ENCODE measurements at regions not wholly inside any gene's neighbourhood (a gene's known extent, or its start where the extent isn't known, plus 50 kb on each side); places are given as distances from the start of the nearest gene placed in this dataset.
"Not testable (repeated sequence)": the region's sequence is repeated elsewhere in the genome, so short reads cannot be mapped to it uniquely, and the experiment has no call there.

DNA sequence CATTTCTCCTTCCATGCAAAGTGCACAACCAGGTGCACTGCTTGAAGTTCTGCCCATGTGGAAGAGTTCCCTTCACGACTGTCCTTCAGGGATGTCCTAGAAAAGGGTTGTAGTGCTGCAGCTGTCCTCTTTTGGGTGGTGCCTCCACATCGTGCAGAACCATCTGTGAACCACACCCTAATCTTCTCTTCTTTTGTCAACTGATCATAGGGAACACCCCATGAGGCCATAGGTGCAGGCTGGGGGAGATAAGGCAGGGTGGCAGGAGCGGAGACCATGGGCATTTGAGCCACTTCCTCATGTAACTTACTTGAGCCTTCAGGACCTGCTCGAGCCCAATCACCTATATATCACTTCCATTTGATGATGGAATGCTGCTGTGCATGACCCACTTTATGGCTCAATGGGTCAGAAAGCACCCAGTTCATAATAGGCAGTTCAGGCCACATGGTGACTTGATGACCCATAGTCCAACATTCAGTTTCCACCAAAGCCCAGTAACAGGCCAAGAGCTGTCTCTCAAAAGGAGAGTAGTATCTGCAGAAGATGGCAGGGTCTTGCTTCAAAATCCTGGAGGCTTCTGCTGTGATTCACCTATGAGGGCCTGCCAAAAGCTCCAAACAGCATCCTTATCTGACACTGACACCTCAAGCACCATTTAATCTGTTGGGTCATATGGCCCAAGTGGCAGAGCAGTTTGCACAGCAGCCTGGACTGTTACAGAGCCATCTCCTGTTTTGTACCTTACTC lies 84.7 kb upstream of the CYRIA start:
- H3K4me1 ChIP-seq (ENCODE audit: control insufficient read depth, insufficient read depth, low read depth, low read length) = no peaks in the 10 kb centered on the region
- no peaks in the 10 kb centered on the region for H3K9me3 ChIP-seq (ENCODE audit: control insufficient read depth, low read length)
- H3K4me3 ChIP-seq (ENCODE audit: insufficient read depth in 1 of 2, low read depth in 1 of 2, low read length in 2 of 2) = no peak overlapping the region
- H4K8ac ChIP-seq (ENCODE audit: low read length) = no peak overlapping the region
- H2BK15ac ChIP-seq (ENCODE audit: low read depth, poor library complexity, severe bottlenecking) = no peak overlapping the region
- WGBS = 77% methylated on average over 4 of the region's 4 CpGs
- H3K36me3 ChIP-seq (ENCODE audit: control insufficient read depth in 1 of 2, insufficient read depth in 2 of 2, low read depth in 1 of 2, low read length in 2 of 2) = no peaks in the 10 kb centered on the region
- no peak overlapping the region for H4K91ac ChIP-seq (ENCODE audit: low read length)
- peaks cover 0 to 4% of the 10 kb centered on the region in 2 experiments for H3K27me3 ChIP-seq (ENCODE audit: control insufficient read depth in 1 of 2, insufficient read depth in 1 of 2, low read length in 2 of 2)
- no peaks in the 10 kb centered on the region for H3K79me1 ChIP-seq (replicated peaks; ENCODE audit: low read length, poor library complexity, severe bottlenecking)
- no peak overlapping the region for H2BK5ac ChIP-seq (ENCODE audit: low read depth, low read length, poor library complexity, severe bottlenecking)
- no peak overlapping the region for H3K14ac ChIP-seq (ENCODE audit: low read length in 2 of 2)
- no peak overlapping the region for H2BK12ac ChIP-seq (ENCODE audit: low read length in 2 of 2)
- H2BK120ac ChIP-seq (ENCODE audit: low read depth, low read length) = no peak overlapping the region
- H3K23ac ChIP-seq (ENCODE audit: low read length in 2 of 2) = no peak overlapping the region
- H3K9ac ChIP-seq (ENCODE audit: low read length) = no peak overlapping the region
- no peak overlapping the region for H3K4me2 ChIP-seq (ENCODE audit: low read length, poor library complexity, severe bottlenecking)
- no peak overlapping the region for H3K27ac ChIP-seq (ENCODE audit: low read length, poor library complexity, severe bottlenecking)
- H3K4ac ChIP-seq (ENCODE audit: low read depth in 1 of 2, low read length in 2 of 2) = no peak overlapping the region
- no peak overlapping the region for H2AFZ ChIP-seq (ENCODE audit: low read depth, low read length)
- H3K18ac ChIP-seq (ENCODE audit: low read depth in 1 of 2, low read length in 2 of 2) = no peak overlapping the region
- H2AK5ac ChIP-seq (ENCODE audit: low read length, severe bottlenecking) = no peak overlapping the region
- DNase-seq = no peak

DNA sequence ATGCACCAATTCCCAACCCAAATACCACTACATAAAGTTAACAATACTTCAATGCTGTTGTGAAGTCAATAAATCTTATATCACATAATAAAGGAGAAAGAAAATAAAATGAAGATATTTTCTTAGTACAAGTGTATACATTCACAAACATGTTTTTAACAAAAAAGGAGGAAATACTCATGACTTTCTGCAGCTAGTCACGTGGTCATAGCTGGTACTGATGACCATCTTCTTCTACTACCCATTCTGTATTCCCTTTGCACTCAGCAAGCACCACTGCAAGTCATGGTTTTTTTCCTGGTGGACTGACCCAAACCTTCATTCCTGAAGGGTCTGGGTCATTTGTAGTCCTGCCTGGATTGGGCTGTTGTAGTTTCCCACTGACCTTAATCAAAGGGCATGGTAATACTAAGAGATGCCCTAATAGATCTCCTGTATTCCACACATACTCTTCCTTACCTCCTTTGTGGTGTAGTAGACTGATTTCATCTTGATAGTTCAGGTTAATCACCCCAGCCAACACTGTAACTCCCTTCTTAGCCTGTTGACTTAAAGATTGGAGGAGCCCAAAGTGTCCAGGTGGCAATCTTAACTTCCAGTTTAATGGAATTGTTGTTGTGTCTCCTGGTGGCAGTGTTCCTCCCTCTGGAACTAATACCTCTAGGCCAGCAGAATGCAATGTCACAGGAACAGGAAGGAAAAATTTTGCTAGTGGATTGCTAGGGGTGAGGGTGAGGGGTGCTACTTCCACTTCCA lies 83.1 kb upstream of the CYRIA start:
- H2BK12ac ChIP-seq (ENCODE audit: low read length in 2 of 2); H2AK5ac ChIP-seq (ENCODE audit: low read length, severe bottlenecking); H4K8ac ChIP-seq (ENCODE audit: low read length); H3K27me3 ChIP-seq (ENCODE audit: control insufficient read depth in 1 of 2, insufficient read depth in 1 of 2, low read length in 2 of 2); H2AFZ ChIP-seq (ENCODE audit: low read depth, low read length); H2BK15ac ChIP-seq (ENCODE audit: low read depth, poor library complexity, severe bottlenecking); H2BK5ac ChIP-seq (ENCODE audit: low read depth, low read length, poor library complexity, severe bottlenecking); H3K79me1 ChIP-seq (replicated peaks; ENCODE audit: low read length, poor library complexity, severe bottlenecking); H3K23ac ChIP-seq (ENCODE audit: low read length in 2 of 2); H3K9ac ChIP-seq (ENCODE audit: low read length); H3K36me3 ChIP-seq (ENCODE audit: control insufficient read depth in 1 of 2, insufficient read depth in 2 of 2, low read depth in 1 of 2, low read length in 2 of 2); H3K14ac ChIP-seq (ENCODE audit: low read length in 2 of 2); H3K4me3 ChIP-seq (ENCODE audit: insufficient read depth in 1 of 2, low read depth in 1 of 2, low read length in 2 of 2); DNase-seq; H3K4me1 ChIP-seq (ENCODE audit: control insufficient read depth, insufficient read depth, low read depth, low read length); H3K4ac ChIP-seq (ENCODE audit: low read depth in 1 of 2, low read length in 2 of 2); H3K18ac ChIP-seq (ENCODE audit: low read depth in 1 of 2, low read length in 2 of 2); H3K9me3 ChIP-seq (ENCODE audit: control insufficient read depth, low read length); H2BK120ac ChIP-seq (ENCODE audit: low read depth, low read length); H4K91ac ChIP-seq (ENCODE audit: low read length); H3K27ac ChIP-seq (ENCODE audit: low read length, poor library complexity, severe bottlenecking); H3K4me2 ChIP-seq (ENCODE audit: low read length, poor library complexity, severe bottlenecking): not testable (repeated sequence)
- 47% methylated on average over 1 of the region's 1 CpG for WGBS

DNA sequence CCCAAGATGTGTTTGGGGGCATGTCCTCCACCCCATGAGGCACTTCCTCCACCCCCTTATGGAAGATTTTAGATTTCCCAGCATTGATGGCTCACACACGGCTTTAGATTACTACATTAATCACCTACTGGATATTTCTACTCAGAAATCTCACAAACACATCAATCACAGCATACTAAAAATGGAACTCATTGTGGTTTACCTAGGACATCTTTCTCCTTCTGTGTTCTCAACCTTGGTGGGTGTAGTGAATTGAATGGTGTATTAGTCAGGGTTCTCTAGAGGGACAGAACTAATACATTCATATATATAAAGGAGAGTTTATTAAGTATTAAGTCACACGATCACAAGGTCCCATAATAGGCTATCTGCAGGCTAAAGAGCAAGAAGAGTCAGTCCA lies 82.1 kb upstream of the CYRIA start:
- Histone ChIP-seq H3K36me3 (ENCODE audit: control insufficient read depth in 1 of 2, insufficient read depth in 2 of 2, low read depth in 1 of 2, low read length in 2 of 2) (no peaks in the 10 kb centered on the region), H3K23ac (ENCODE audit: low read length in 2 of 2) (no peak overlapping the region), H2BK120ac (ENCODE audit: low read depth, low read length) (no peak overlapping the region), H3K27ac (ENCODE audit: low read length, poor library complexity, severe bottlenecking) (no peak overlapping the region), H3K4me3 (ENCODE audit: insufficient read depth in 1 of 2, low read depth in 1 of 2, low read length in 2 of 2) (no peak overlapping the region), H2BK15ac (ENCODE audit: low read depth, poor library complexity, severe bottlenecking) (no peak overlapping the region), H3K4me2 (ENCODE audit: low read length, poor library complexity, severe bottlenecking) (no peak overlapping the region), H2AFZ (ENCODE audit: low read depth, low read length) (no peak overlapping the region), H3K79me1 (replicated peaks; ENCODE audit: low read length, poor library complexity, severe bottlenecking) (no peaks in the 10 kb centered on the region), H2BK12ac (ENCODE audit: low read length in 2 of 2) (no peak overlapping the region), H4K8ac (ENCODE audit: low read length) (no peak overlapping the region), H2BK5ac (ENCODE audit: low read depth, low read length, poor library complexity, severe bottlenecking) (no peak overlapping the region), H3K9ac (ENCODE audit: low read length) (no peak overlapping the region), H3K18ac (ENCODE audit: low read depth in 1 of 2, low read length in 2 of 2) (no peak overlapping the region), H3K14ac (ENCODE audit: low read length in 2 of 2) (no peak overlapping the region), H4K91ac (ENCODE audit: low read length) (no peak overlapping the region), H3K4me1 (ENCODE audit: control insufficient read depth, insufficient read depth, low read depth, low read length) (no peaks in the 10 kb centered on the region), H2AK5ac (ENCODE audit: low read length, severe bottlenecking) (no peak overlapping the region), H3K27me3 (ENCODE audit: control insufficient read depth in 1 of 2, insufficient read depth in 1 of 2, low read length in 2 of 2) (peaks cover 0 to 8% of the 10 kb centered on the region in 2 experiments), H3K9me3 (ENCODE audit: control insufficient read depth, low read length) (no peaks in the 10 kb centered on the region), H3K4ac (ENCODE audit: low read depth in 1 of 2, low read length in 2 of 2) (no peak overlapping the region)
- no peak for DNase-seq
- WGBS = 67% methylated on average over 1 of the region's 2 CpGs

DNA sequence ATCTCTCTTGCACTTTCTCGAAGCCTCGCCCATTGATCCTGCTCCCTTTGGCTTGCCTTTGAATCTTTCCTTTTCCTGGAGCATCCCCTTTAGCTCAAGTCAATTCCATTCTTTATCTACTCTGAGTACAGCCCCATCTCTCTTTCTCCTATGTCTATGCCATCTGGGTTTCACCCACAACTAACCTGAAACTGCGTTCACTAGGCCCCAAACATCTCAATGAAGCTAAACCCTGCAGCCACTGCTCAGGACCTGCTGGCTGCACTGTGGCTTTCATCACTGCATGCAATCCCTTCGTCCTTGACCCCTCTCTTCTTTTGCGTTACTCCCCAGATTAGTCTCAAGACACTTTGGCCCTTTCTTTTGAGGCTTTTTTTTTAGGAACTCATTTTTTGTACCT lies 81.6 kb upstream of the CYRIA start:
- Histone ChIP-seq H3K14ac (ENCODE audit: low read length in 2 of 2) (no peak overlapping the region), H4K8ac (ENCODE audit: low read length) (no peak overlapping the region), H3K27ac (ENCODE audit: low read length, poor library complexity, severe bottlenecking) (no peak overlapping the region), H2BK15ac (ENCODE audit: low read depth, poor library complexity, severe bottlenecking) (no peak overlapping the region), H3K4me3 (ENCODE audit: insufficient read depth in 1 of 2, low read depth in 1 of 2, low read length in 2 of 2) (no peak overlapping the region), H3K4ac (ENCODE audit: low read depth in 1 of 2, low read length in 2 of 2) (no peak overlapping the region), H3K18ac (ENCODE audit: low read depth in 1 of 2, low read length in 2 of 2) (no peak overlapping the region), H3K4me2 (ENCODE audit: low read length, poor library complexity, severe bottlenecking) (no peak overlapping the region), H2AFZ (ENCODE audit: low read depth, low read length) (no peak overlapping the region), H3K27me3 (ENCODE audit: control insufficient read depth in 1 of 2, insufficient read depth in 1 of 2, low read length in 2 of 2) (peaks cover 3 to 8% of the 10 kb centered on the region in 2 experiments), H4K91ac (ENCODE audit: low read length) (no peak overlapping the region), H2BK5ac (ENCODE audit: low read depth, low read length, poor library complexity, severe bottlenecking) (no peak overlapping the region), H3K9ac (ENCODE audit: low read length) (no peak overlapping the region), H3K4me1 (ENCODE audit: control insufficient read depth, insufficient read depth, low read depth, low read length) (no peaks in the 10 kb centered on the region), H3K23ac (ENCODE audit: low read length in 2 of 2) (no peak overlapping the region), H3K36me3 (ENCODE audit: control insufficient read depth in 1 of 2, insufficient read depth in 2 of 2, low read depth in 1 of 2, low read length in 2 of 2) (no peaks in the 10 kb centered on the region), H3K79me1 (replicated peaks; ENCODE audit: low read length, poor library complexity, severe bottlenecking) (no peaks in the 10 kb centered on the region), H2BK12ac (ENCODE audit: low read length in 2 of 2) (no peak overlapping the region), H3K9me3 (ENCODE audit: control insufficient read depth, low read length) (no peaks in the 10 kb centered on the region), H2AK5ac (ENCODE audit: low read length, severe bottlenecking) (no peak overlapping the region), H2BK120ac (ENCODE audit: low read depth, low read length) (no peak overlapping the region)
- WGBS = 83% methylated on average over 5 of the region's 5 CpGs
- DNase-seq = no peak

All from mesenchymal stem cell (in vitro differentiated cells and primary cell).